ENCODE measurements at regions not wholly inside any gene's neighbourhood (a gene's known extent, or its start where the extent isn't known, plus 50 kb on each side); places are given as distances from the start of the nearest gene placed in this dataset.

DNA sequence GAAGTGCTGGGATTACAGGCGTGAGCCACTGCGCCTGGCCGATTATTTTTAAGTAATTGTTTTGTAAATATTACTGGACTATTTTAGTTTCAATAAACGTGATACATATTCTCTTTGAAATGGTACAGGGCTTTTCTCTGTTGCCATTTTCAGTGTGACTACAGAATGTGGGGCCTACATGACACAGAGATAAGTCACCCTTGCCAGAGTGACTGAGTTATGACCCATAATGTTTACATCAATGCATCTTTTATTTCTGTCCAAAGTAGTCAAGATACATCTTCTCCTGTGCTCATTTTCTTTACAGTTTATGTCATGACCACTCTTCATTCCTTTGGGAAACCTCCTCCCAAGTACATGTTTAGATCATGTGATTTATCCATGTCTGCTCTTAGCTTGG lies 88.3 kb upstream of the GC start:
- Histone ChIP-seq H4K20me1 (ENCODE audit: insufficient read depth, low read length) (no peaks in the 10 kb centered on the region), H3K79me2 (ENCODE audit: insufficient read depth, low read length) (no peaks in the 10 kb centered on the region), H3K4me2 (ENCODE audit: low read length) (no peak overlapping the region), H3K36me3 (ENCODE audit: insufficient read depth, low read length) (no peaks in the 10 kb centered on the region), H3K27me3 (ENCODE audit: insufficient read depth, low read length) (no peaks in the 10 kb centered on the region), H3K9me3 (ENCODE audit: insufficient read depth, low read depth, low read length) (no peaks in the 10 kb centered on the region), H2AFZ (ENCODE audit: low read depth, low read length) (no peak overlapping the region), H3K4me1 (ENCODE audit: insufficient read depth, low read length) (no peaks in the 10 kb centered on the region), H3K4me3 (ENCODE audit: insufficient read depth, low read depth, low read length) (no peak overlapping the region), H3K27ac (ENCODE audit: low read depth, low read length) (no peak overlapping the region), H3K9ac (ENCODE audit: low read length) (no peak overlapping the region)
- no peaks in the 10 kb centered on the region for H3K36me3 Mint-ChIP-seq (ENCODE audit: low read depth, unreplicated experiment)
- FAIRE-seq: no peak
- DNase-seq (ENCODE audit: low read depth): no peak
- no peak overlapping the region for H3K4me3 Mint-ChIP-seq (ENCODE audit: unreplicated experiment)
- peaks cover 6% of the 10 kb centered on the region for H3K9me3 Mint-ChIP-seq (ENCODE audit: unreplicated experiment)
- H3K4me1 Mint-ChIP-seq (ENCODE audit: low read depth, unreplicated experiment): no peaks in the 10 kb centered on the region
- no peaks in the 10 kb centered on the region for H3K27me3 Mint-ChIP-seq (ENCODE audit: low read depth, unreplicated experiment)
- H3K27ac Mint-ChIP-seq (ENCODE audit: unreplicated experiment): no peak overlapping the region
- TF ChIP-seq, protein P1, sequence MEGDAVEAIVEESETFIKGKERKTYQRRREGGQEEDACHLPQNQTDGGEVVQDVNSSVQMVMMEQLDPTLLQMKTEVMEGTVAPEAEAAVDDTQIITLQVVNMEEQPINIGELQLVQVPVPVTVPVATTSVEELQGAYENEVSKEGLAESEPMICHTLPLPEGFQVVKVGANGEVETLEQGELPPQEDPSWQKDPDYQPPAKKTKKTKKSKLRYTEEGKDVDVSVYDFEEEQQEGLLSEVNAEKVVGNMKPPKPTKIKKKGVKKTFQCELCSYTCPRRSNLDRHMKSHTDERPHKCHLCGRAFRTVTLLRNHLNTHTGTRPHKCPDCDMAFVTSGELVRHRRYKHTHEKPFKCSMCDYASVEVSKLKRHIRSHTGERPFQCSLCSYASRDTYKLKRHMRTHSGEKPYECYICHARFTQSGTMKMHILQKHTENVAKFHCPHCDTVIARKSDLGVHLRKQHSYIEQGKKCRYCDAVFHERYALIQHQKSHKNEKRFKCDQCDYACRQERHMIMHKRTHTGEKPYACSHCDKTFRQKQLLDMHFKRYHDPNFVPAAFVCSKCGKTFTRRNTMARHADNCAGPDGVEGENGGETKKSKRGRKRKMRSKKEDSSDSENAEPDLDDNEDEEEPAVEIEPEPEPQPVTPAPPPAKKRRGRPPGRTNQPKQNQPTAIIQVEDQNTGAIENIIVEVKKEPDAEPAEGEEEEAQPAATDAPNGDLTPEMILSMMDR (IDR thresholded peaks at IDR 0.05; ENCODE audit: insufficient read depth, low read depth, low read length): no peak
- no peak for TF ChIP-seq EZH2 (IDR thresholded peaks at IDR 0.05; ENCODE audit: insufficient read depth, low read length)

DNA sequence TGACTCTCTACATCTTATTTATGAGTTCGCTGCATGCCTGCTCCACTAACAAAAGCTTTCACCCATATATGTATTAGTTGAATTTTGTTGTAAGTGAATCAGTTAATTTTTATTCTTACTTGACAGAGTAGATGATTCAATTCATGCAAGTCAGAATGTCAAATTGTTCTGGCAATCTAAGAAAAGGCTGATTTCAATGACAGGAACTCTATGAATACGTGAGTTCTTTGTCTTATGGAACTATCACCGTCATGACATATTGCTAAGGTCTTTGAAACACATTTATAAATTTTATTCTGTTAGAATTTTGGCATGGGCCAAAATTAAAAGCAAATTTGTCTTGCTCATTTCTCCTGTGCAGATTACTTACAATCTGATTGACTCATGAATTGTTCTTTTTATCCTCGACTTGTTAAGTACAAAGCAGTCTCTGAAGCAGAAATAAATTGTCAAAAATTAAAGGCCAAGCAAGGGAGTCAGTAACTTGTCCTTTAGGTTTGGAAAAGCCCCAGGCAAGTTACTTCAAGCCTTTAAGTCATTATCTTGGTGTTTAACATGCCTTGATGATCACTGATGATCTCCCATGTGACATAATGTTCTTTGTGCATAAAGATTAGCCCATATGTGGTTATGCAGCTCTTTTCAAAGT lies 89.0 kb upstream of the GC start:
- DNase-seq (ENCODE audit: low read depth) (no peak), FAIRE-seq (no peak)
- TF ChIP-seq EZH2 (IDR thresholded peaks at IDR 0.05; ENCODE audit: insufficient read depth, low read length): no peak
- TF ChIP-seq, protein P1 (IDR thresholded peaks at IDR 0.05; ENCODE audit: insufficient read depth, low read depth, low read length): no peak
- Mint-ChIP-seq H3K4me3 (ENCODE audit: unreplicated experiment) (no peak overlapping the region), H3K27ac (ENCODE audit: unreplicated experiment) (no peak overlapping the region), H3K9me3 (ENCODE audit: unreplicated experiment) (peaks cover 6% of the 10 kb centered on the region), H3K27me3 (ENCODE audit: low read depth, unreplicated experiment) (no peaks in the 10 kb centered on the region), H3K4me1 (ENCODE audit: low read depth, unreplicated experiment) (no peaks in the 10 kb centered on the region), H3K36me3 (ENCODE audit: low read depth, unreplicated experiment) (no peaks in the 10 kb centered on the region)
- no peak overlapping the region for H3K27ac ChIP-seq (ENCODE audit: low read depth, low read length)
- H3K4me3 ChIP-seq (ENCODE audit: insufficient read depth, low read depth, low read length): no peak overlapping the region
- no peaks in the 10 kb centered on the region for H3K27me3 ChIP-seq (ENCODE audit: insufficient read depth, low read length)
- H3K4me2 ChIP-seq (ENCODE audit: low read length): no peak overlapping the region
- H3K9ac ChIP-seq (ENCODE audit: low read length): no peak overlapping the region
- no peaks in the 10 kb centered on the region for H3K36me3 ChIP-seq (ENCODE audit: insufficient read depth, low read length)
- no peak overlapping the region for H2AFZ ChIP-seq (ENCODE audit: low read depth, low read length)
- no peaks in the 10 kb centered on the region for H3K4me1 ChIP-seq (ENCODE audit: insufficient read depth, low read length)
- no peaks in the 10 kb centered on the region for H4K20me1 ChIP-seq (ENCODE audit: insufficient read depth, low read length)
- no peaks in the 10 kb centered on the region for H3K9me3 ChIP-seq (ENCODE audit: insufficient read depth, low read depth, low read length)
- no peaks in the 10 kb centered on the region for H3K79me2 ChIP-seq (ENCODE audit: insufficient read depth, low read length)

DNA sequence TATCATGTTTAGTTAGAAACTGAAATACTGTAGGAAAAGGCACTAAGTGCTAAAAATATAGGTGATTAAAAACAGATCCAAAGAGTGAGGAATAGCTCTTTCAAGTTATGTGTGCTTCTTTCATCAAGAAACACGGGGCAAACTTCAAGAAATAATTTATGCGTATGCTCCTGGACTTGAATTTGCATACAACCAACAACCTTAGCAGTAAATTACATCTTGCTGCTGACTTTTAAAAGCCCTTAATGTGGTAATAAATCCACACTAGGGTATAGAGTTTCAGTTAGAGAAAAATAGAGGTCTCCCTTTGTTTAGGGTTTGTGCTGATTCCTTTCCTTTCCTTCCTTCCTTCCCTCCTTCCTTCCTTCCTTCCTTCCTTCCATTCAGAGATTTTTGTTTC lies 94.5 kb upstream of the GC start:
- TF ChIP-seq, protein P1 (IDR thresholded peaks at IDR 0.05; ENCODE audit: insufficient read depth, low read depth, low read length): no peak
- TF ChIP-seq EZH2 (IDR thresholded peaks at IDR 0.05; ENCODE audit: insufficient read depth, low read length): no peak
- Mint-ChIP-seq H3K27me3 (ENCODE audit: low read depth, unreplicated experiment) (no peaks in the 10 kb centered on the region), H3K36me3 (ENCODE audit: low read depth, unreplicated experiment) (no peaks in the 10 kb centered on the region), H3K4me3 (ENCODE audit: unreplicated experiment) (no peak overlapping the region), H3K4me1 (ENCODE audit: low read depth, unreplicated experiment) (no peaks in the 10 kb centered on the region), H3K9me3 (ENCODE audit: unreplicated experiment) (peaks cover 2% of the 10 kb centered on the region), H3K27ac (ENCODE audit: unreplicated experiment) (no peak overlapping the region)
- no peak overlapping the region for H3K4me3 ChIP-seq (ENCODE audit: insufficient read depth, low read depth, low read length)
- no peaks in the 10 kb centered on the region for H3K27me3 ChIP-seq (ENCODE audit: insufficient read depth, low read length)
- no peaks in the 10 kb centered on the region for H3K36me3 ChIP-seq (ENCODE audit: insufficient read depth, low read length)
- H4K20me1 ChIP-seq (ENCODE audit: insufficient read depth, low read length): no peaks in the 10 kb centered on the region
- no peak overlapping the region for H3K27ac ChIP-seq (ENCODE audit: low read depth, low read length)
- H3K9me3 ChIP-seq (ENCODE audit: insufficient read depth, low read depth, low read length): no peaks in the 10 kb centered on the region
- FAIRE-seq: no peak
- H3K4me2 ChIP-seq (ENCODE audit: low read length): no peak overlapping the region
- H3K9ac ChIP-seq (ENCODE audit: low read length): no peak overlapping the region
- no peaks in the 10 kb centered on the region for H3K79me2 ChIP-seq (ENCODE audit: insufficient read depth, low read length)
- no peaks in the 10 kb centered on the region for H3K4me1 ChIP-seq (ENCODE audit: insufficient read depth, low read length)
- H2AFZ ChIP-seq (ENCODE audit: low read depth, low read length): no peak overlapping the region
- DNase-seq (ENCODE audit: low read depth): no peak

Data from astrocyte (in vitro differentiated cells and primary cell).